H9 (cell line): ENCODE measurements at regions not wholly inside any gene's neighbourhood (a gene's known extent, or its start where the extent isn't known, plus 50 kb on each side); places are given as distances from the start of the nearest gene placed in this dataset.

Experiments
- DNase-seq: peaks from one replicate; pipeline ENCODE4 v3.0.0-alpha.2; 2017
- H2AFZ ChIP-seq: one replicate; pipeline ENCODE4 v1.6.1; 2013; ENCODE audit warnings: mild to moderate bottlenecking, low read length, control low read depth, moderate library complexity
- H2AK5ac ChIP-seq: 2 replicates; pipeline ENCODE4 v1.6.1; 2013; ENCODE audit warnings: low read length, control low read depth, mixed read lengths; ENCODE audit not compliant: insufficient read length
- H2BK120ac ChIP-seq: one replicate; pipeline ENCODE4 v1.6.1; 2013; ENCODE audit warnings: low read depth, mild to moderate bottlenecking, low read length, control low read depth, inconsistent platforms; ENCODE audit not compliant: poor library complexity, severe bottlenecking
- H2BK12ac ChIP-seq: 2 replicates; pipeline ENCODE4 v1.6.1; 2013; ENCODE audit warnings: low read length, control low read depth, mixed read lengths, low read depth; ENCODE audit not compliant: insufficient read length
- H2BK15ac ChIP-seq: 2 replicates; pipeline ENCODE4 v1.6.1; 2013; ENCODE audit warnings: low read depth, low read length, control low read depth
- H2BK20ac ChIP-seq: one replicate; pipeline ENCODE4 v1.6.1; 2013; ENCODE audit warnings: low read depth, mild to moderate bottlenecking, low read length, control low read depth, inconsistent platforms; ENCODE audit not compliant: poor library complexity, severe bottlenecking
- H2BK5ac ChIP-seq: 2 replicates; pipeline ENCODE4 v1.6.1; 2013; ENCODE audit warnings: low read length, control low read depth, mixed read lengths; ENCODE audit not compliant: insufficient read length
- H3K14ac ChIP-seq: 2 replicates; pipeline ENCODE4 v1.6.1; 2013; ENCODE audit warnings: low read length, control low read depth; ENCODE audit not compliant: insufficient read depth
- H3K18ac ChIP-seq: 2 replicates; pipeline ENCODE4 v1.6.1; 2013; ENCODE audit warnings: low read depth, mild to moderate bottlenecking, mixed read lengths, low read length, control low read depth; ENCODE audit not compliant: insufficient read length
- H3K23ac ChIP-seq: 2 replicates; pipeline ENCODE4 v1.6.1; 2013; ENCODE audit warnings: low read length, control low read depth, mixed read lengths, low read depth; ENCODE audit not compliant: insufficient read length
- H3K23me2 ChIP-seq: 2 replicates; pipeline ENCODE4 v1.6.1; 2013; ENCODE audit warnings: low read depth, mild to moderate bottlenecking, mixed read lengths, low read length, control low read depth; ENCODE audit not compliant: insufficient read length, poor library complexity, severe bottlenecking
- H3K27ac ChIP-seq: 2 replicates; pipeline ENCODE4 v1.5.1; 2013; ENCODE audit warnings: low read length, control low read depth, mixed read lengths, low read depth; ENCODE audit not compliant: insufficient read length
- H3K27me3 ChIP-seq: 2 replicates; pipeline ENCODE4 v1.6.1; 2013; ENCODE audit warnings: low read length, control low read depth, inconsistent platforms; ENCODE audit not compliant: insufficient read depth
- H3K4ac ChIP-seq: 2 replicates; pipeline ENCODE4 v1.6.1; 2013; ENCODE audit warnings: low read depth, mild to moderate bottlenecking, control low read depth, inconsistent platforms, low read length, moderate library complexity
- H3K4me1 ChIP-seq: 2 replicates; pipeline ENCODE4 v1.6.1; 2013; ENCODE audit warnings: low read length, control low read depth, inconsistent platforms; ENCODE audit not compliant: insufficient read depth
- H3K4me2 ChIP-seq: 2 replicates; pipeline ENCODE4 v1.6.1; 2013; ENCODE audit warnings: low read length, control low read depth, mixed read lengths; ENCODE audit not compliant: insufficient read length, insufficient read depth
- H3K56ac ChIP-seq: 2 replicates; pipeline ENCODE4 v1.6.1; 2013; ENCODE audit warnings: low read depth, mild to moderate bottlenecking, mixed read lengths, low read length, control low read depth; ENCODE audit not compliant: insufficient read length
- H3K79me1 ChIP-seq: 2 replicates; pipeline ENCODE4 v1.6.1; 2013; ENCODE audit warnings: low read depth, mild to moderate bottlenecking, moderate library complexity, low read length, control low read depth, inconsistent platforms; ENCODE audit not compliant: insufficient read depth, poor library complexity, severe bottlenecking
- H3K79me2 ChIP-seq: 2 replicates; pipeline ENCODE4 v1.6.1; 2013; ENCODE audit warnings: low read length, control low read depth, inconsistent platforms; ENCODE audit not compliant: insufficient read depth
- H3K9ac ChIP-seq: 2 replicates; pipeline ENCODE4 v1.6.1; 2013; ENCODE audit warnings: low read length, control low read depth, mixed read lengths; ENCODE audit not compliant: insufficient read length; ENCODE audit errors: extremely low read depth
- H3K9me3 ChIP-seq: one replicate; pipeline ENCODE4 v1.6.1; 2013; ENCODE audit warnings: low read depth, low read length, inconsistent platforms; ENCODE audit not compliant: control insufficient read depth
- H3T11ph ChIP-seq: one replicate; pipeline ENCODE4 v1.6.1; 2013; ENCODE audit warnings: mild to moderate bottlenecking, low read length, control low read depth, inconsistent platforms
- H4K20me1 ChIP-seq: one replicate; pipeline ENCODE4 v1.6.1; 2013; ENCODE audit not compliant: control insufficient read depth, insufficient read length, insufficient read depth
- H4K5ac ChIP-seq: 2 replicates; pipeline ENCODE4 v1.6.1; 2013; ENCODE audit warnings: low read depth, mild to moderate bottlenecking, mixed read lengths, low read length, control low read depth; ENCODE audit not compliant: insufficient read length
- H4K8ac ChIP-seq: replicated peaks from 2 replicates; pipeline ENCODE4 v1.6.1; 2013; ENCODE audit warnings: low read length, control low read depth, mixed read lengths, low read depth; ENCODE audit not compliant: insufficient read length
- H4K91ac ChIP-seq: 2 replicates; pipeline ENCODE4 v1.6.1; 2013; ENCODE audit warnings: low read depth, mild to moderate bottlenecking, moderate library complexity, mixed read lengths, low read length, control low read depth; ENCODE audit not compliant: insufficient read length
- H3K27ac Mint-ChIP-seq, 3 experiments: 2 replicates in 2 of 3; 3 replicates in 1 of 3; pipeline ENCODE4 v1.8.0; 2020 to 2021; ENCODE audit warnings: mixed read lengths in 3 of 3, mild to moderate bottlenecking in 1 of 3, moderate library complexity in 1 of 3
- H3K27me3 Mint-ChIP-seq: 2 replicates; pipeline ENCODE4 v1.8.0; 2021; ENCODE audit warnings: low read depth, mild to moderate bottlenecking, moderate library complexity, mixed read lengths
- H3K36me3 Mint-ChIP-seq, 3 experiments: 2 replicates in 2 of 3; 3 replicates in 1 of 3; pipeline ENCODE4 v1.8.0; 2020 to 2021; ENCODE audit warnings: low read depth in 3 of 3, mixed read lengths in 3 of 3; ENCODE audit not compliant: insufficient read depth in 1 of 3
- H3K4me1 Mint-ChIP-seq, 2 experiments: 2 replicates each; pipeline ENCODE4 v1.8.0; 2020; ENCODE audit warnings: mixed read lengths in 2 of 2
- H3K4me3 Mint-ChIP-seq, 2 experiments: 2 replicates in 1 of 2; 3 replicates in 1 of 2; pipeline ENCODE4 v1.8.0; 2020 to 2021; ENCODE audit warnings: mild to moderate bottlenecking in 2 of 2, mixed read lengths in 2 of 2, moderate library complexity in 1 of 2
- H3K9me3 Mint-ChIP-seq, 2 experiments: 2 replicates in 1 of 2; 3 replicates in 1 of 2; pipeline ENCODE4 v1.8.0; 2020; ENCODE audit warnings: mild to moderate bottlenecking in 2 of 2, mixed read lengths in 2 of 2, moderate library complexity in 1 of 2
- WGBS: extraction: QIAGEN DNeasy Blood & Tissue Kit; methylation state at CpG from one replicate; pipeline ENCODE4 v1.1.7; 2013; ENCODE audit warnings: missing lambda C conversion rate, low lambda C conversion rate, mixed read lengths; ENCODE audit not compliant: insufficient read length; ENCODE audit errors: extremely low coverage; 5-methylcytosine and 5-hydroxymethylcytosine counted together
- TF ChIP-seq, protein P1 (sequence below): fragments of 200-600 bp; sonication (generic); conservative IDR thresholded peaks from 3 replicates; pipeline ENCODE4 v1.8.0; 2021; ENCODE audit warnings: antibody characterized with exemption, mild to moderate bottlenecking

GRCh38 chr10:90020506-90020905 is 319.1 kb downstream of the KIF20B start:
- no peak overlapping the region for H2BK15ac ChIP-seq
- no CpG with 5 or more reads among the region's 2 CpGs for WGBS
- no peaks in the 10 kb centered on the region for H3K79me2 ChIP-seq
- no peak overlapping the region for H3K4ac ChIP-seq
- no peaks in the 10 kb centered on the region for H3K23me2 ChIP-seq
- H3K14ac ChIP-seq: no peak overlapping the region
- H3K18ac ChIP-seq: no peak overlapping the region
- H2BK12ac ChIP-seq: no peak overlapping the region
- H4K5ac ChIP-seq: no peak overlapping the region
- H3K4me1 Mint-ChIP-seq: peaks cover 3% of the 10 kb centered on the region in 2 experiments; a peak in 3 of 4 replicates
- H3K56ac ChIP-seq: no peak overlapping the region
- H3K79me1 ChIP-seq: no peaks in the 10 kb centered on the region
- H4K91ac ChIP-seq: no peak overlapping the region
- DNase-seq: no peak
- no peak overlapping the region for H3K9ac ChIP-seq
- no peak overlapping the region for H2BK120ac ChIP-seq
- H3K36me3 Mint-ChIP-seq: no peaks in the 10 kb centered on the region; a peak in 1 of 7 replicates
- H3K4me2 ChIP-seq: no peak overlapping the region
- H3K4me1 ChIP-seq: no peaks in the 10 kb centered on the region
- no peak overlapping the region for H4K8ac ChIP-seq
- no peak overlapping the region for H2BK20ac ChIP-seq
- no peaks in the 10 kb centered on the region for H3K27me3 ChIP-seq
- H2AK5ac ChIP-seq: no peak overlapping the region
- no peaks in the 10 kb centered on the region for H4K20me1 ChIP-seq
- H3K23ac ChIP-seq: no peak overlapping the region
- H3K27ac ChIP-seq: no peak overlapping the region
- H3K27me3 Mint-ChIP-seq: peaks cover 6% of the 10 kb centered on the region
- TF ChIP-seq, protein P1, sequence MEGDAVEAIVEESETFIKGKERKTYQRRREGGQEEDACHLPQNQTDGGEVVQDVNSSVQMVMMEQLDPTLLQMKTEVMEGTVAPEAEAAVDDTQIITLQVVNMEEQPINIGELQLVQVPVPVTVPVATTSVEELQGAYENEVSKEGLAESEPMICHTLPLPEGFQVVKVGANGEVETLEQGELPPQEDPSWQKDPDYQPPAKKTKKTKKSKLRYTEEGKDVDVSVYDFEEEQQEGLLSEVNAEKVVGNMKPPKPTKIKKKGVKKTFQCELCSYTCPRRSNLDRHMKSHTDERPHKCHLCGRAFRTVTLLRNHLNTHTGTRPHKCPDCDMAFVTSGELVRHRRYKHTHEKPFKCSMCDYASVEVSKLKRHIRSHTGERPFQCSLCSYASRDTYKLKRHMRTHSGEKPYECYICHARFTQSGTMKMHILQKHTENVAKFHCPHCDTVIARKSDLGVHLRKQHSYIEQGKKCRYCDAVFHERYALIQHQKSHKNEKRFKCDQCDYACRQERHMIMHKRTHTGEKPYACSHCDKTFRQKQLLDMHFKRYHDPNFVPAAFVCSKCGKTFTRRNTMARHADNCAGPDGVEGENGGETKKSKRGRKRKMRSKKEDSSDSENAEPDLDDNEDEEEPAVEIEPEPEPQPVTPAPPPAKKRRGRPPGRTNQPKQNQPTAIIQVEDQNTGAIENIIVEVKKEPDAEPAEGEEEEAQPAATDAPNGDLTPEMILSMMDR: no peak
- no peaks in the 10 kb centered on the region for H3K9me3 ChIP-seq
- H3K9me3 Mint-ChIP-seq: no peaks in the 10 kb centered on the region; a peak in 1 of 5 replicates
- H3K27ac Mint-ChIP-seq: no peak overlapping the region
- no peak overlapping the region for H3T11ph ChIP-seq
- H2AFZ ChIP-seq: no peak overlapping the region
- no peak overlapping the region for H2BK5ac ChIP-seq
- no peak overlapping the region for H3K4me3 Mint-ChIP-seq
